HFF-Myc (cell line): ENCODE measurements at regions not wholly inside any gene's neighbourhood (a gene's known extent, or its start where the extent isn't known, plus 50 kb on each side); places are given as distances from the start of the nearest gene placed in this dataset.

ENCODE experiments used
- DNase-seq: peaks from one replicate; pipeline ENCODE4 v3.0.0-alpha.2; 2011; ENCODE audit warnings: low read depth; ENCODE audit errors: extremely low read depth
- H3K4me3 ChIP-seq: replicated peaks from 2 replicates; pipeline ENCODE4 v1.5.1; 2011; ENCODE audit warnings: low read depth, mild to moderate bottlenecking, control low read depth, low read length
- CTCF ChIP-seq: IDR thresholded peaks from 2 replicates; pipeline ENCODE4 v1.5.1; 2012; ENCODE audit warnings: mild to moderate bottlenecking, low read depth, low read length, control low read depth; ENCODE audit errors: missing control alignments

GRCh38 chr9:89664896-89665329 lies 60.1 kb downstream of the GADD45G start:
- no peak for TF ChIP-seq CTCF
- H3K4me3 ChIP-seq: no peak overlapping the region
- DNase-seq: no peak

- TF ChIP-seq CTCF: no peak
- DNase-seq: no peak
- no peak overlapping the region for H3K4me3 ChIP-seq
These were observed 61.6 kb downstream of the GADD45G start for GRCh38 chr9:89666364-89666763.

GRCh38 chr9:89666950-89667349 lies 62.1 kb downstream of the GADD45G start:
- no peak for DNase-seq

GRCh38 chr9:89667726-89668125 lies 62.9 kb downstream of the GADD45G start:
- no peak for DNase-seq
- no peak overlapping the region for H3K4me3 ChIP-seq
- no peak for TF ChIP-seq CTCF

More at GRCh38 chr9:89666950-89667349, 62.1 kb downstream of the GADD45G start:
- no peak for TF ChIP-seq CTCF
- no peak overlapping the region for H3K4me3 ChIP-seq

- no peak for TF ChIP-seq CTCF
- DNase-seq: no peak
- H3K4me3 ChIP-seq: no peak overlapping the region
These were observed 63.5 kb downstream of the GADD45G start for GRCh38 chr9:89668216-89668865.

GRCh38 chr9:89668866-89669246 lies 64.0 kb downstream of the GADD45G start:
- H3K4me3 ChIP-seq: no peak overlapping the region
- no peak for DNase-seq
- no peak for TF ChIP-seq CTCF

GRCh38 chr9:89669361-89669842 lies 64.6 kb downstream of the GADD45G start:
- DNase-seq: no peak
- TF ChIP-seq CTCF: no peak
- no peak overlapping the region for H3K4me3 ChIP-seq
